ENCODE measurements at regions not wholly inside any gene's neighbourhood (a gene's known extent, or its start where the extent isn't known, plus 50 kb on each side); places are given as distances from the start of the nearest gene placed in this dataset.

GRCh38 chr1:55484173-55484572 lies 269.0 kb upstream of the USP24 start:
- Histone ChIP-seq H3K79me2 (ENCODE audit: insufficient read depth, low read length) (no peaks in the 10 kb centered on the region), H3K4me2 (ENCODE audit: low read depth, low read length, poor library complexity, severe bottlenecking) (no peak overlapping the region), H3F3A (ENCODE audit: low read depth) (no peaks in the 10 kb centered on the region), H3K9ac (ENCODE audit: low read depth, low read length, poor library complexity, severe bottlenecking) (no peak overlapping the region), H3K9me2 (replicated peaks; ENCODE audit: low read depth, low read length) (no peaks in the 10 kb centered on the region), H3K27me3 (ENCODE audit: insufficient read depth, low read length, poor library complexity, severe bottlenecking) (no peaks in the 10 kb centered on the region), H4K20me1 (ENCODE audit: insufficient read depth, low read length, poor library complexity, severe bottlenecking) (no peaks in the 10 kb centered on the region), H3K4me1 (ENCODE audit: insufficient read depth, low read length, poor library complexity, severe bottlenecking) (no peaks in the 10 kb centered on the region), H2AFZ (ENCODE audit: low read length) (no peak overlapping the region), H3K36me3 (ENCODE audit: insufficient read depth, low read length) (no peaks in the 10 kb centered on the region), H3K4me3 (ENCODE audit: low read length, poor library complexity, severe bottlenecking) (no peak overlapping the region), H3K9me3 (ENCODE audit: insufficient read depth, low read depth, low read length) (no peaks in the 10 kb centered on the region)
- TF ChIP-seq CTCF (conservative IDR thresholded peaks at IDR 0.05; ENCODE audit: low read length): no peak
- TF ChIP-seq EZH2phosphoT487 (IDR thresholded peaks at IDR 0.05; ENCODE audit: borderline replicate concordance): no peak

- TF ChIP-seq EZH2phosphoT487 (IDR thresholded peaks at IDR 0.05; ENCODE audit: borderline replicate concordance) (no peak), CTCF (conservative IDR thresholded peaks at IDR 0.05; ENCODE audit: low read length) (peak; percentile 38)
- Histone ChIP-seq H2AFZ (ENCODE audit: low read length) (no peak overlapping the region), H3F3A (ENCODE audit: low read depth) (no peaks in the 10 kb centered on the region), H4K20me1 (ENCODE audit: insufficient read depth, low read length, poor library complexity, severe bottlenecking) (no peaks in the 10 kb centered on the region), H3K36me3 (ENCODE audit: insufficient read depth, low read length) (no peaks in the 10 kb centered on the region), H3K27me3 (ENCODE audit: insufficient read depth, low read length, poor library complexity, severe bottlenecking) (no peaks in the 10 kb centered on the region), H3K4me2 (ENCODE audit: low read depth, low read length, poor library complexity, severe bottlenecking) (no peak overlapping the region), H3K9me3 (ENCODE audit: insufficient read depth, low read depth, low read length) (no peaks in the 10 kb centered on the region), H3K9me2 (replicated peaks; ENCODE audit: low read depth, low read length) (no peaks in the 10 kb centered on the region), H3K4me3 (ENCODE audit: low read length, poor library complexity, severe bottlenecking) (no peak overlapping the region), H3K79me2 (ENCODE audit: insufficient read depth, low read length) (no peaks in the 10 kb centered on the region), H3K9ac (ENCODE audit: low read depth, low read length, poor library complexity, severe bottlenecking) (no peak overlapping the region), H3K4me1 (ENCODE audit: insufficient read depth, low read length, poor library complexity, severe bottlenecking) (no peaks in the 10 kb centered on the region)
Observed at GRCh38 chr1:55483523-55483922, 268.4 kb upstream of the USP24 start.

- no peak overlapping the region for H3K9ac ChIP-seq (ENCODE audit: low read depth, low read length, poor library complexity, severe bottlenecking)
- TF ChIP-seq CTCF (conservative IDR thresholded peaks at IDR 0.05; ENCODE audit: low read length) (no peak), EZH2phosphoT487 (IDR thresholded peaks at IDR 0.05; ENCODE audit: borderline replicate concordance) (no peak)
- H3F3A ChIP-seq (ENCODE audit: low read depth): no peaks in the 10 kb centered on the region
- H3K9me2 ChIP-seq (replicated peaks; ENCODE audit: low read depth, low read length): no peaks in the 10 kb centered on the region
- no peaks in the 10 kb centered on the region for H3K27me3 ChIP-seq (ENCODE audit: insufficient read depth, low read length, poor library complexity, severe bottlenecking)
- H3K9me3 ChIP-seq (ENCODE audit: insufficient read depth, low read depth, low read length): no peaks in the 10 kb centered on the region
- H3K36me3 ChIP-seq (ENCODE audit: insufficient read depth, low read length): no peaks in the 10 kb centered on the region
- no peak overlapping the region for H3K4me3 ChIP-seq (ENCODE audit: low read length, poor library complexity, severe bottlenecking)
- no peak overlapping the region for H2AFZ ChIP-seq (ENCODE audit: low read length)
- H3K4me1 ChIP-seq (ENCODE audit: insufficient read depth, low read length, poor library complexity, severe bottlenecking): no peaks in the 10 kb centered on the region
- no peaks in the 10 kb centered on the region for H4K20me1 ChIP-seq (ENCODE audit: insufficient read depth, low read length, poor library complexity, severe bottlenecking)
- H3K4me2 ChIP-seq (ENCODE audit: low read depth, low read length, poor library complexity, severe bottlenecking): no peak overlapping the region
- H3K79me2 ChIP-seq (ENCODE audit: insufficient read depth, low read length): no peaks in the 10 kb centered on the region
Observed at GRCh38 chr1:55481634-55482033, 266.5 kb upstream of the USP24 start.

All from Loucy (cell line).